Left lung (tissue), 4 donors: ENCODE measurements at regions not wholly inside any gene's neighbourhood (a gene's known extent, or its start where the extent isn't known, plus 50 kb on each side); places are given as distances from the start of the nearest gene placed in this dataset.
"Not testable (repeated sequence)": the region's sequence is repeated elsewhere in the genome, so short reads cannot be mapped to it uniquely, and the experiment has no call there.

Experiments used
- ATAC-seq: fragments of 200-7000 bp; cut with Tn5 transposase; one replicate; pipeline ENCODE4 v1.9.1; 2020; ENCODE audit warnings: moderate library complexity
- DNase-seq, 4 donors: peaks; one replicate each; pipeline ENCODE4 v3.0.0-alpha.2; 2013 to 2020
- H3K27ac ChIP-seq, 2 donors: fragments of 200-600 bp; sonication (generic) in 1 of 2; one replicate each; pipeline versions ENCODE4 v1.5.0 to v1.8.0; 2020 to 2021
- H3K27me3 ChIP-seq, 2 donors: fragments of 200-600 bp; sonication (generic) in 1 of 2; one replicate each; pipeline versions ENCODE4 v1.5.0 to v1.8.0; 2020 to 2021
- H3K36me3 ChIP-seq, 2 donors: fragments of 200-600 bp; sonication (generic) in 1 of 2; one replicate each; pipeline versions ENCODE4 v1.5.0 to v1.8.0; 2020 to 2021
- H3K4me1 ChIP-seq, 2 donors: fragments of 200-600 bp; one replicate each; pipeline ENCODE4 v1.8.0; 2021
- H3K4me3 ChIP-seq, 2 donors: fragments of 200-600 bp; sonication (generic) in 1 of 2; one replicate each; pipeline versions ENCODE4 v1.5.0 to v1.8.0; 2020 to 2021; ENCODE audit warnings: mild to moderate bottlenecking in 1 of 2
- H3K9me3 ChIP-seq, 2 donors: fragments of 200-600 bp; sonication (generic) in 1 of 2; one replicate each; pipeline versions ENCODE4 v1.5.0 to v1.8.0; 2020 to 2021
- CTCF ChIP-seq, 2 donors: fragments of 200-600 bp; sonication (generic) in 1 of 2; IDR thresholded peaks; one replicate each; pipeline versions ENCODE4 v1.5.0 to v1.8.0; 2021; ENCODE audit warnings: antibody characterized with exemption in 2 of 2
- intact Hi-C, 2 donors: fragments of 100-400 bp; cut with DNase I; formaldehyde crosslinking; loops; one replicate each; pipeline versions ENCODE4 v1.11.2 to v1.14.2; 2022
- donor health status: DM: no; HTN: yes; CAD: no.
- donor health status: DM: no; HTN: no; CAD: no.

GRCh38 chr13:85141401-85141800 lies 657.8 kb downstream of the SLITRK6 start:
- DNase-seq (peak in 2 of 4 donors; percentile 65 to 72), ATAC-seq (no peak)
- Histone ChIP-seq H3K36me3 (no peaks in the 10 kb centered on the region), H3K27me3 (no peaks in the 10 kb centered on the region), H3K9me3 (no peaks in the 10 kb centered on the region), H3K4me3 (no peak overlapping the region), H3K27ac (no peak overlapping the region), H3K4me1 (no peaks in the 10 kb centered on the region)
- TF ChIP-seq CTCF (IDR thresholded peaks at IDR 0.05) = no peak
- intact Hi-C loops = no loop called here

GRCh38 chr13:85140192-85140591 lies 659.0 kb downstream of the SLITRK6 start:
- ATAC-seq (no peak), DNase-seq (no peak)
- Histone ChIP-seq H3K36me3 (no peaks in the 10 kb centered on the region), H3K9me3 (no peaks in the 10 kb centered on the region), H3K27me3 (no peaks in the 10 kb centered on the region), H3K4me1 (no peaks in the 10 kb centered on the region), H3K27ac (no peak overlapping the region), H3K4me3 (no peak overlapping the region)
- intact Hi-C loops = no loop called here
- TF ChIP-seq CTCF (IDR thresholded peaks at IDR 0.05) = no peak

- H3K27ac ChIP-seq = no peak overlapping the region
- H3K4me1 ChIP-seq = no peaks in the 10 kb centered on the region
- TF ChIP-seq CTCF (IDR thresholded peaks at IDR 0.05) = no peak
- DNase-seq (no peak), ATAC-seq (no peak)
- no peak overlapping the region for H3K4me3 ChIP-seq
- H3K9me3 ChIP-seq = no peaks in the 10 kb centered on the region
- H3K27me3 ChIP-seq = no peaks in the 10 kb centered on the region
- no peaks in the 10 kb centered on the region for H3K36me3 ChIP-seq
- intact Hi-C loops = no loop called here
Observed at GRCh38 chr13:85137516-85137915, 661.7 kb downstream of the SLITRK6 start.

GRCh38 chr13:85132986-85133385 lies 666.2 kb downstream of the SLITRK6 start:
- intact Hi-C loops = no loop called here

GRCh38 chr13:85123501-85123900 lies 675.7 kb downstream of the SLITRK6 start:
- DNase-seq, H3K27me3 ChIP-seq, H3K9me3 ChIP-seq, H3K4me1 ChIP-seq, ATAC-seq, intact Hi-C loops, H3K27ac ChIP-seq, H3K36me3 ChIP-seq, H3K4me3 ChIP-seq: not testable (repeated sequence)

More at GRCh38 chr13:85132986-85133385, 666.2 kb downstream of the SLITRK6 start:
- H3K36me3 ChIP-seq = no peaks in the 10 kb centered on the region
- no peak overlapping the region for H3K27ac ChIP-seq
- ATAC-seq (no peak), DNase-seq (no peak)
- H3K9me3 ChIP-seq = no peaks in the 10 kb centered on the region
- H3K27me3 ChIP-seq = no peaks in the 10 kb centered on the region
- no peak for TF ChIP-seq CTCF (IDR thresholded peaks at IDR 0.05)
- no peaks in the 10 kb centered on the region for H3K4me1 ChIP-seq
- no peak overlapping the region for H3K4me3 ChIP-seq

- ATAC-seq = no peak
- Histone ChIP-seq H3K27me3 (no peaks in the 10 kb centered on the region), H3K4me3 (no peak overlapping the region), H3K36me3 (no peaks in the 10 kb centered on the region), H3K4me1 (no peaks in the 10 kb centered on the region), H3K9me3 (no peaks in the 10 kb centered on the region), H3K27ac (no peak overlapping the region)
- no peak for DNase-seq
- no peak for TF ChIP-seq CTCF (IDR thresholded peaks at IDR 0.05)
- intact Hi-C loops = no loop called here
Observed at GRCh38 chr13:85108356-85108755, 690.9 kb downstream of the SLITRK6 start.
